Hepatocyte (in vitro differentiated cells): ENCODE measurements at regions not wholly inside any gene's neighbourhood (a gene's known extent, or its start where the extent isn't known, plus 50 kb on each side); places are given as distances from the start of the nearest gene placed in this dataset.

ENCODE experiments used
- DNase-seq: peaks from one replicate; pipeline ENCODE4 v3.0.0-alpha.2; 2016; ENCODE audit warnings: low spot score
- H2AFZ ChIP-seq: fragments of 200-600 bp; sonication (generic); 2 replicates; pipeline ENCODE4 v1.6.0; 2016; ENCODE audit warnings: antibody characterized with exemption, mild to moderate bottlenecking
- H3K27ac ChIP-seq: fragments of 200-600 bp; sonication (generic); 2 replicates; pipeline ENCODE4 v1.5.1; 2016; ENCODE audit warnings: mild to moderate bottlenecking
- H3K27me3 ChIP-seq: fragments of 200-600 bp; sonication (generic); 2 replicates; pipeline ENCODE4 v1.6.1; 2016
- H3K36me3 ChIP-seq: fragments of 200-600 bp; sonication (generic); replicated peaks from 2 replicates; pipeline ENCODE4 v1.5.1; 2016; ENCODE audit warnings: low read depth; ENCODE audit not compliant: insufficient read depth
- H3K4me1 ChIP-seq: fragments of 200-600 bp; sonication (generic); 2 replicates; pipeline ENCODE4 v1.5.1; 2016; ENCODE audit warnings: mild to moderate bottlenecking, moderate library complexity; ENCODE audit not compliant: insufficient read depth
- H3K4me2 ChIP-seq: fragments of 200-600 bp; sonication (generic); 2 replicates; pipeline ENCODE4 v1.6.0; 2016
- H3K4me3 ChIP-seq: fragments of 200-600 bp; sonication (generic); 2 replicates; pipeline ENCODE4 v1.5.1; 2016; ENCODE audit warnings: mild to moderate bottlenecking
- H3K79me2 ChIP-seq: fragments of 200-600 bp; sonication (generic); 2 replicates; pipeline ENCODE4 v1.6.0; 2017; ENCODE audit warnings: mild to moderate bottlenecking
- H3K9me2 ChIP-seq: fragments of 200-600 bp; sonication (generic); replicated peaks from 2 replicates; pipeline ENCODE4 v1.6.0; 2017; ENCODE audit warnings: mild to moderate bottlenecking; ENCODE audit not compliant: insufficient read depth
- H3K9me3 ChIP-seq: fragments of 200-600 bp; sonication (generic); 2 replicates; pipeline ENCODE4 v1.5.1; 2016; ENCODE audit warnings: low read depth, mild to moderate bottlenecking
- H4K20me1 ChIP-seq: fragments of 200-600 bp; sonication (generic); 2 replicates; pipeline ENCODE4 v1.6.0; 2016; ENCODE audit warnings: mild to moderate bottlenecking; ENCODE audit not compliant: insufficient read depth, poor library complexity, severe bottlenecking
- CTCF ChIP-seq: fragments of 200-600 bp; sonication (generic); IDR thresholded peaks from 2 replicates; pipeline ENCODE4 v1.5.1; 2016; ENCODE audit warnings: antibody characterized with exemption, mild to moderate bottlenecking; ENCODE audit not compliant: poor library complexity
- EZH2 ChIP-seq: fragments of 200-600 bp; sonication (generic); IDR thresholded peaks from 2 replicates; pipeline ENCODE4 v1.6.1; 2016; ENCODE audit warnings: antibody characterized with exemption, mild to moderate bottlenecking, borderline replicate concordance
- EZH2phosphoT487 ChIP-seq: fragments of 200-600 bp; sonication (generic); IDR thresholded peaks from one replicate; pipeline ENCODE4 v1.6.1; 2018; ENCODE audit warnings: antibody characterized with exemption, mild to moderate bottlenecking, low read depth, moderate library complexity; ENCODE audit not compliant: unreplicated experiment, severe bottlenecking
- WGBS: methylation state at CpG from one replicate; pipeline ENCODE4 v1.1.6; 2016; ENCODE audit warnings: low lambda C conversion rate; ENCODE audit errors: missing lambda C conversion rate; 5-methylcytosine and 5-hydroxymethylcytosine counted together

- no peak overlapping the region for H3K27ac ChIP-seq
- H2AFZ ChIP-seq = no peak overlapping the region
- no peaks in the 10 kb centered on the region for H3K36me3 ChIP-seq
- H3K9me3 ChIP-seq = no peaks in the 10 kb centered on the region
- no peak overlapping the region for H3K4me2 ChIP-seq
- no peak overlapping the region for H3K4me3 ChIP-seq
- no peak for TF ChIP-seq CTCF
- DNase-seq = no peak
- H3K9me2 ChIP-seq = no peaks in the 10 kb centered on the region
- no peaks in the 10 kb centered on the region for H3K4me1 ChIP-seq
- no peaks in the 10 kb centered on the region for H4K20me1 ChIP-seq
- no peaks in the 10 kb centered on the region for H3K79me2 ChIP-seq
- H3K27me3 ChIP-seq = no peaks in the 10 kb centered on the region
- WGBS = 95% methylated on average over 7 of the region's 7 CpGs
Observed at GRCh38 chr20:2231701-2232100, 64.1 kb upstream of the TGM3 start.

GRCh38 chr20:2234598-2235191 lies 61.1 kb upstream of the TGM3 start:
- no peaks in the 10 kb centered on the region for H3K79me2 ChIP-seq
- H3K36me3 ChIP-seq = no peaks in the 10 kb centered on the region
- no peak overlapping the region for H3K4me2 ChIP-seq
- H3K4me3 ChIP-seq = no peak overlapping the region
- H3K27me3 ChIP-seq = no peaks in the 10 kb centered on the region
- WGBS = 55% methylated on average over 5 of the region's 5 CpGs
- H2AFZ ChIP-seq = no peak overlapping the region
- no peak for DNase-seq
- no peaks in the 10 kb centered on the region for H3K9me3 ChIP-seq
- no peaks in the 10 kb centered on the region for H3K4me1 ChIP-seq
- TF ChIP-seq EZH2 (no peak), CTCF (no peak), EZH2phosphoT487 (no peak)
- H3K27ac ChIP-seq = no peak overlapping the region
- no peaks in the 10 kb centered on the region for H3K9me2 ChIP-seq
- no peaks in the 10 kb centered on the region for H4K20me1 ChIP-seq

GRCh38 chr20:2236256-2236655 lies 59.5 kb upstream of the TGM3 start:
- no peaks in the 10 kb centered on the region for H3K27me3 ChIP-seq
- H3K4me2 ChIP-seq = no peak overlapping the region
- no peak for DNase-seq
- H3K4me3 ChIP-seq = no peak overlapping the region
- H3K79me2 ChIP-seq = no peaks in the 10 kb centered on the region
- no peaks in the 10 kb centered on the region for H3K9me3 ChIP-seq
- H3K36me3 ChIP-seq = no peaks in the 10 kb centered on the region
- no peak overlapping the region for H2AFZ ChIP-seq
- no peaks in the 10 kb centered on the region for H3K4me1 ChIP-seq
- TF ChIP-seq CTCF (no peak), EZH2phosphoT487 (no peak)
- H3K27ac ChIP-seq = peak overlapping the region; percentile 22
- H3K9me2 ChIP-seq = no peaks in the 10 kb centered on the region
- WGBS = 67% methylated on average over 13 of the region's 13 CpGs
- no peaks in the 10 kb centered on the region for H4K20me1 ChIP-seq

- Histone ChIP-seq H3K4me2 (no peak overlapping the region), H2AFZ (no peak overlapping the region), H3K9me2 (no peaks in the 10 kb centered on the region), H3K4me3 (no peak overlapping the region), H3K9me3 (no peaks in the 10 kb centered on the region), H3K36me3 (no peaks in the 10 kb centered on the region), H3K27me3 (no peaks in the 10 kb centered on the region), H3K27ac (peak overlapping the region; percentile 22), H4K20me1 (no peaks in the 10 kb centered on the region), H3K4me1 (no peaks in the 10 kb centered on the region), H3K79me2 (no peaks in the 10 kb centered on the region)
- TF ChIP-seq EZH2 (no peak), CTCF (peak; percentile 21), EZH2phosphoT487 (no peak)
- WGBS = 80% methylated on average over 11 of the region's 11 CpGs
- peak; percentile 27 for DNase-seq
Observed at GRCh38 chr20:2237059-2237458, 58.7 kb upstream of the TGM3 start.
